SK-N-SH (cell line): ENCODE measurements at regions not wholly inside any gene's neighbourhood (a gene's known extent, or its start where the extent isn't known, plus 50 kb on each side); places are given as distances from the start of the nearest gene placed in this dataset.

Source experiments
- EP300 ChIP-seq, 2 experiments: IDR thresholded peaks; 2 replicates each; pipeline versions ENCODE4 v1.4.0 to v1.6.1; 2012; ENCODE audit warnings: borderline replicate concordance in 1 of 2, low read depth in 1 of 2, low read length in 1 of 2
- FOSL2 ChIP-seq: IDR thresholded peaks from 2 replicates; pipeline ENCODE4 v1.4.0; 2012; ENCODE audit warnings: low read depth, mild to moderate bottlenecking, moderate library complexity, borderline replicate concordance
- GABPA ChIP-seq: IDR thresholded peaks from 2 replicates; pipeline ENCODE4 v1.4.0; 2012; ENCODE audit warnings: low read depth, mild to moderate bottlenecking
- MAX ChIP-seq: IDR thresholded peaks from 2 replicates; pipeline ENCODE4 v1.4.0; 2012; ENCODE audit warnings: low read depth
- RAD21 ChIP-seq: IDR thresholded peaks from 2 replicates; pipeline ENCODE4 v1.6.1; 2012; ENCODE audit warnings: mild to moderate bottlenecking, low read length
- RCOR1 ChIP-seq: fragments of 150-350 bp; IDR thresholded peaks from 2 replicates; pipeline ENCODE4 v1.6.1; 2017; ENCODE audit warnings: antibody characterized with exemption, low read length
- RXRA ChIP-seq: IDR thresholded peaks from 2 replicates; pipeline ENCODE4 v1.4.0; 2012; ENCODE audit warnings: low read depth, mild to moderate bottlenecking, borderline replicate concordance
- TF ChIP-seq, protein P1 (sequence below): fragments of 200-600 bp; sonication (generic); IDR thresholded peaks from 2 replicates; pipeline ENCODE4 v1.6.1; 2017; ENCODE audit warnings: antibody characterized with exemption, mild to moderate bottlenecking, moderate library complexity
- TF ChIP-seq, protein P2 (sequence below): fragments of 150-350 bp; IDR thresholded peaks from 2 replicates; pipeline ENCODE4 v1.6.1; 2016; ENCODE audit warnings: mild to moderate bottlenecking, low read depth, low read length

- TF ChIP-seq GABPA (no peak), RCOR1 (no peak), RAD21 (no peak), FOSL2 (no peak), RXRA (no peak), MAX (no peak), EP300 (IDR thresholded peaks at IDR 0.05; ENCODE audit: borderline replicate concordance in 1 of 2, low read depth in 1 of 2, low read length in 1 of 2) (no peak)
- TF ChIP-seq, protein P1, sequence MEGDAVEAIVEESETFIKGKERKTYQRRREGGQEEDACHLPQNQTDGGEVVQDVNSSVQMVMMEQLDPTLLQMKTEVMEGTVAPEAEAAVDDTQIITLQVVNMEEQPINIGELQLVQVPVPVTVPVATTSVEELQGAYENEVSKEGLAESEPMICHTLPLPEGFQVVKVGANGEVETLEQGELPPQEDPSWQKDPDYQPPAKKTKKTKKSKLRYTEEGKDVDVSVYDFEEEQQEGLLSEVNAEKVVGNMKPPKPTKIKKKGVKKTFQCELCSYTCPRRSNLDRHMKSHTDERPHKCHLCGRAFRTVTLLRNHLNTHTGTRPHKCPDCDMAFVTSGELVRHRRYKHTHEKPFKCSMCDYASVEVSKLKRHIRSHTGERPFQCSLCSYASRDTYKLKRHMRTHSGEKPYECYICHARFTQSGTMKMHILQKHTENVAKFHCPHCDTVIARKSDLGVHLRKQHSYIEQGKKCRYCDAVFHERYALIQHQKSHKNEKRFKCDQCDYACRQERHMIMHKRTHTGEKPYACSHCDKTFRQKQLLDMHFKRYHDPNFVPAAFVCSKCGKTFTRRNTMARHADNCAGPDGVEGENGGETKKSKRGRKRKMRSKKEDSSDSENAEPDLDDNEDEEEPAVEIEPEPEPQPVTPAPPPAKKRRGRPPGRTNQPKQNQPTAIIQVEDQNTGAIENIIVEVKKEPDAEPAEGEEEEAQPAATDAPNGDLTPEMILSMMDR, result no peak
- TF ChIP-seq, protein P2, sequence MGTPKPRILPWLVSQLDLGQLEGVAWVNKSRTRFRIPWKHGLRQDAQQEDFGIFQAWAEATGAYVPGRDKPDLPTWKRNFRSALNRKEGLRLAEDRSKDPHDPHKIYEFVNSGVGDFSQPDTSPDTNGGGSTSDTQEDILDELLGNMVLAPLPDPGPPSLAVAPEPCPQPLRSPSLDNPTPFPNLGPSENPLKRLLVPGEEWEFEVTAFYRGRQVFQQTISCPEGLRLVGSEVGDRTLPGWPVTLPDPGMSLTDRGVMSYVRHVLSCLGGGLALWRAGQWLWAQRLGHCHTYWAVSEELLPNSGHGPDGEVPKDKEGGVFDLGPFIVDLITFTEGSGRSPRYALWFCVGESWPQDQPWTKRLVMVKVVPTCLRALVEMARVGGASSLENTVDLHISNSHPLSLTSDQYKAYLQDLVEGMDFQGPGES, result no peak
Observed at GRCh38 chr4:41320278-41320677, 63.5 kb downstream of the UCHL1 start.
